HG03354 (cell line): ENCODE measurements at regions not wholly inside any gene's neighbourhood (a gene's known extent, or its start where the extent isn't known, plus 50 kb on each side); places are given as distances from the start of the nearest gene placed in this dataset.
"Not testable (repeated sequence)": the region's sequence is repeated elsewhere in the genome, so short reads cannot be mapped to it uniquely, and the experiment has no call there.

Experiments used
- ATAC-seq: cut with Tn5 transposase; IDR thresholded peaks from one replicate; pipeline ENCODE4 v1.9.1; 2021; ENCODE audit warnings: mild to moderate bottlenecking; ENCODE audit not compliant: unreplicated experiment, poor library complexity, severe bottlenecking

DNA sequence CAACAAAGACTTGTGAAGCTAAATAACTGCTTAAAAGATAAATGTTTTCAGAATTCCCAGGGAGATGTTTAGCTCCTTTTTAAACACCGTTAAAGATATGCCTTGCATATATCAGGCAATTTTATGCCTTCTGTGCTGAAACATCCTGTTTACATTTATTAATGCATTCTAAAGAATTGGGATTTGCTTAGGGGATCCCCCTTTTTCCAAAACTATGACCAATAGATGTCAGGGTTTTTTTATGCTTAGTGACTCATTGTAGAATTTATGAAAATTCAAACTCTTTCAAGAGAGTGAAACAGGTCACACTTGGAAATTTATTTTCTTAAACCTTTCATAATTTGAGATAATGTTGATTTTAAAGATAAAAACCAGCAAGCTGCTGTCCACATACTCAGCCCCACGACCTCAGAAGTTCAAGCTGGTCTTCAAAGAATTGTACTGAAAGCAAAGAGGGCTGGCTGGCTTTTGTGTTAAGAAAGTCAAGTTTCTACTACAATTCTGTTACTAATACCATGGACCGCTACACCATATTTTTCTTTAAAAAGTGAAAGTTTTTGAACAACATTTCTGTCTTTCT is 411.8 kb downstream of the ETV1 start:
- ATAC-seq = no peak

- ATAC-seq = no peak
Observed at GRCh38 chr7:13578294-13578693, 411.2 kb downstream of the ETV1 start.

DNA sequence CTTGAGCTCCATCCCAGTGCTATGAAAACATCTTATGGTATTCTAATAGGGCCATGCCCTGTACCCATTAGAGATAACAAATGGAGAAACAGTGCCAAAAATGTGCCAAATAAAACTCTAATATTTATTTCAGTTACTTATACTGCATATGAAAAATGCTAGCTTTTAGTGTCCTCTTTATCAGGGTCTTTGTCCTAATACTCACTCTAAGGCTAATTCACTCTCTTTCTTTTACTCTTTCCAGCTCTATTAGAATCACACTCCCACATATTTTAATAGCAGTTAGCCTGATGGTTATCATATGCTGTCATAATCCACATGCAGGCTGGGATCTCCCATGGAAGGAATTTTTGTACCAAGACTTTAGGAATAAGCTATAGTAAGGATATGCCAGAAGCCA is 408.4 kb downstream of the ETV1 start:
- no peak for ATAC-seq

- no peak for ATAC-seq
Observed at GRCh38 chr7:13593854-13594253, 395.6 kb downstream of the ETV1 start.

DNA sequence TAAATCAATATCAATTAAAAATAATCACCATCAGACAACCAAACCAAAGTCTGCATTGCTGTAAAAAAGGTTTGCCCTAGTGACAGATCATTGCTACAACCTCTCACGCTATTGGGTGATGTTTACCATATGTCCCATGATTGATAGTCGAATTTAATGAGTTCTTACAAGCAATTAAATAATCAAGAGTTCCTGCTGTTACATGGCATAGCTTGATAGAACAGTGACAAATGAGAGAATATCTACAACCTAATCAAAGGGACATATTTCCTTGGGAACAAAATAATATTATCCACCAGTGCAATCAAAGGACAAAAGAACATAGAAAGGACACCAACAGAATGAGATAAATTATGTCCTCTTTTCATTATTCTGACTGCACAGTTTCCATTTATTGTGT is 387.4 kb downstream of the ETV1 start:
- no peak for ATAC-seq

DNA sequence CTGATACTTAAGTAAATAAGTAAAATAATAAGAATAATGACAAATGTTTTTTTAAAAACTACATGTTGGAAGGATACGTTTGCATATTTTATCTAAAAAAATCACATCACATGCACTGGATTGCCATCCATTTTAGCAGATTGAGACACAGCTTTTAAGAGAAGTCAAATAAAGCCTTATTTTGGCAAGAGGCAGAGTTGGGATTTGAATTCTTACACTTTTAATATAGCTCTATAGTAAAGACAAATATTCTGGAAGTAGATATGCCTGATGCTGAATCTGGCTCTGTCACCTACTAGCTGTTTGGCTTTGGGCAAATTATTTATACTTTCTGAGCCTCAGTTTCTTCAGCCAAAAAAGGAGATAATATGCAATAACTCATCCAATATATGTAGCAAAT is 386.4 kb downstream of the ETV1 start:
- ATAC-seq = no peak

DNA sequence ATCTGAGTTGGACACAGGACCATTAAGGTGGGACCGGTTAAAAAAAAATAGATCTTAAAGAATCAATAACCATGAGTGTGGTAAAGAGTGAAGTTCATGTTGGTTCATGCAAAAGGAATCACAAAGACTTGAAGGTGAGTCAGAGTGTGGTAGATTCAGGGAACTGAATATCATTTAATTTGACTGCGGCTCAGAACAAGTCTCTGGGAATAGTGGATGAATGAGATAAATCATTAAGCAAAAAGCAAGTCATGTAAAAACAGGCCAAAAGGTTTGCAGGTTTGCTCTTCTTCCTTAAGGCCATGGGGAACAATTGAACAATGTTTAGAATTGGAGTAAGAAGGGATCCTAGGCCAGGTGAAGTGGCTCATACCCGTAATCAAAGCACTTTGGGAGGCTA is 385.8 kb downstream of the ETV1 start:
- no peak for ATAC-seq

DNA sequence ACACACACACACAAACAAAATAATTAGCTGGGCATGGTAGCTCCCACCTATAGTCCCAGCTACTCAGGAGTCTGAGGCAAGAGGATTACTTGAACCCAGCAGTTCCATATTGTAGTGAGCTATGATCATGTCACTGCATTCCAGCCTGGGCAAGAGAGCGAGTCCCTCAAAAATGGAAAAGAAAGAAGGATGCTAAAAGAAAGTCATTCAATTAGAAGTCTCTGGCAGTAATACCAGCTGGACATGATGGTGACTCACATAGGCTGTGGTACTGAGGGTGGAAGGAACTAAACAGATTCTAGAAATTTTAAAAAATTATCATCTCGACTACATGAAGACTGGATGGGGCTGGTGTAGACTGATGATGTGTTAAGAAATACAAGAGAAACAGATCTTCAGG is 385.3 kb downstream of the ETV1 start:
- ATAC-seq = no peak

GRCh38 chr7:13610372-13610771 is 379.1 kb downstream of the ETV1 start:
- ATAC-seq = no peak

DNA sequence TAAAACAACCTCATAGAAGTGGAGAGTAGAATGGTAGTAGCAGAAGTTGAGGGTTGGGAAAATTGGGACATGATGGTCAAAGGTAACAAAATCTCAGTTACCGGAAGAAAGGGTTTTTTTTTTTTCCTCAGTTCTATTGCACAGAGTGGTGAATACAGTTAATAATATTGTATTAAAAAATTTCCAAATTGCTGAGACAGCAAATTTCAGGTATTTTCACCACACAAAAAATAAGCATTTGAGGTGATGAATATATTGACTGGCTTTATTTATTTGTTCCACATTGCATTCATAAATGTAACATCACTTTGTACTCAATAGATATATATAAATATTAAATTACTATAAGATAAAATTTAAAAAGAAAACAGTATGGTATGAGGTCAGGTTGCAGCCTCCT is 373.8 kb downstream of the ETV1 start:
- no peak for ATAC-seq

DNA sequence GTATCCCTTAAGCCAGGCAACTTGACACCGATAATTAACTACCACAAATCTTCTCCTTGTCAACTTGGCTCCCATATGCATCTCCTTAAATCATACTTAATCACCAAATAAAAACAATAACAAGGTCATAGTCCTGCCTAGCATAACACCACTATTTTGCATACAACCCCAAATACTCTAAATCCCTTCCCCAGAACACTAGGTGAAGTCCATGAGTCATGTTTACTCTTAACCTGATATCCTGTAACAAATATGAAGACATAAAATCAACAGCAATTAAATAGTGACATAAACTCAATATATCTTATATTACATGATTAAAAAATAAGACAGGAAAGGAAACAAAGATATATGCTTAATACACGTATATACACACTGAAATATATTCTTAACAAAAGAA is 362.0 kb downstream of the ETV1 start:
- no peak for ATAC-seq

GRCh38 chr7:13628239-13629001 is 361.0 kb downstream of the ETV1 start:
- ATAC-seq = no peak

GRCh38 chr7:13631207-13632049 is 358.0 kb downstream of the ETV1 start:
- ATAC-seq = not testable (repeated sequence)

GRCh38 chr7:13633857-13634256 is 355.6 kb downstream of the ETV1 start:
- ATAC-seq = no peak

DNA sequence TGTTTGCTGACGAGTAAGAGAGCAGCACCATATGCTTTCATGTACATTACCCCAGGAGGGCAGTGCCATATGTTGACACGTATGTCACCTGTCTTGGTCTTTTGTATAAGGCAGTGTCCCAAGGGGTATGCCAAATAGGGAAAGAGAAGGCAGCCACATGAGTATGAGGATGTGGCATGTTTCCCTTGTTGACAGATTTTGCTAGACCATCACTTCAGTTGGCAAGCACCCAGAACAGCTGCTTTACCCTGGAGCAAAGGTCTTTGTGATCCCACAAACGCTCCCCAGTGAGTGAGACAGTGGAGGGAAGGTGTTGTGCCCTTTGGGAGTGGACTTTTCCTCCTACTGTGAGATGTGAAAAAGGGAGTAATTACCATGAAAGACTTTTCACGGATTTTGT is 350.1 kb downstream of the ETV1 start:
- no peak for ATAC-seq

- ATAC-seq = no peak
Observed at GRCh38 chr7:13641714-13642113, 347.8 kb downstream of the ETV1 start.

- ATAC-seq = no peak
Observed at GRCh38 chr7:13651167-13651566, 338.3 kb downstream of the ETV1 start.

- no peak for ATAC-seq
Observed at GRCh38 chr7:13656330-13656729, 333.1 kb downstream of the ETV1 start.

- no peak for ATAC-seq
Observed at GRCh38 chr7:13673290-13673689, 316.2 kb downstream of the ETV1 start.

DNA sequence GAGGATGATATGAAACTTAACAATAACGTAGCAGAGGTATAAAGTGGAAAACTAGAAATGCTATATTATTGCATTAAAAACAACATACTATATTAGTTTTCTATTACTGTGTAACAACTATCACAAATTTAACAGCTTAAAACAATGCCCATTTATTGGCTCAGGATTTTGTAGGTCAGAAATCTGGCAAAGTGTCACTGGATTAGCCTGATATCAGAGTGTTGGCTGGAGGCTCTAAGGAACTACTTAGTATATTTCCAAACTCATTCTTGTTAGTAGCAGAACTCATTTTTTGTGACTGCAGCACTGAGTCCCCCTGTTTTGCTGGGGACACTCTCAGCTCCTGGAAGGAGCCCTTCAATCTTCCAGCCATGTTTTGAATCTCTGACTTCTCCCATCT is 306.8 kb downstream of the ETV1 start:
- ATAC-seq = no peak

- ATAC-seq = no peak
Observed at GRCh38 chr7:13687500-13687899, 302.0 kb downstream of the ETV1 start.
